Fibroblast of lung (primary cell): ENCODE measurements at regions not wholly inside any gene's neighbourhood (a gene's known extent, or its start where the extent isn't known, plus 50 kb on each side); places are given as distances from the start of the nearest gene placed in this dataset.

Source experiments
- DNase-seq, 2 donors: peaks; one replicate each; pipeline versions ENCODE4 v3.0.0 to v3.0.0-alpha.2; 2010; ENCODE audit warnings: low read depth in 2 of 2
- H2AFZ ChIP-seq: 2 replicates; pipeline ENCODE4 v1.5.1; 2012; ENCODE audit warnings: low read length, control low read depth, inconsistent platforms
- H3K27ac ChIP-seq: 2 replicates; pipeline ENCODE4 v1.5.1; 2011; ENCODE audit warnings: low read length, control low read depth; ENCODE audit not compliant: insufficient read depth
- H3K27me3 ChIP-seq: 2 replicates; pipeline ENCODE4 v1.5.1; 2011; ENCODE audit warnings: mild to moderate bottlenecking, low read length; ENCODE audit not compliant: control insufficient read depth, insufficient read depth
- H3K36me3 ChIP-seq: 2 replicates; pipeline ENCODE4 v1.5.1; 2011; ENCODE audit warnings: low read length; ENCODE audit not compliant: control insufficient read depth, insufficient read depth
- H3K4me1 ChIP-seq: 2 replicates; pipeline ENCODE4 v1.5.1; 2011; ENCODE audit warnings: low read length; ENCODE audit not compliant: control insufficient read depth, insufficient read depth; ENCODE audit errors: extremely low read depth
- H3K4me2 ChIP-seq: 2 replicates; pipeline ENCODE4 v1.5.1; 2011; ENCODE audit warnings: low read length, control low read depth; ENCODE audit not compliant: insufficient read depth; ENCODE audit errors: extremely low read depth
- H3K4me3 ChIP-seq, 4 experiments: fragments of 200-600 bp in 1 of 4; sonication (generic) in 1 of 4; replicated peaks in 1 of 4; 2 replicates each; pipeline ENCODE4 v1.5.1; 2011 to 2016; ENCODE audit warnings: low read length in 4 of 4, low read depth in 3 of 4, mild to moderate bottlenecking in 3 of 4, control low read depth in 2 of 4, inconsistent platforms in 1 of 4, mixed read lengths in 1 of 4; ENCODE audit not compliant: insufficient read depth in 1 of 4; ENCODE audit errors: control extremely low read depth in 1 of 4
- H3K79me2 ChIP-seq: 2 replicates; pipeline ENCODE4 v1.5.1; 2012; ENCODE audit warnings: mild to moderate bottlenecking, low read length, inconsistent platforms; ENCODE audit not compliant: control insufficient read depth, insufficient read depth
- H3K9ac ChIP-seq: 2 replicates; pipeline ENCODE4 v1.5.1; 2011; ENCODE audit warnings: mild to moderate bottlenecking, low read length, control low read depth; ENCODE audit not compliant: insufficient read depth
- H3K9me3 ChIP-seq: 2 replicates; pipeline ENCODE4 v1.5.1; 2012; ENCODE audit warnings: low read depth, low read length; ENCODE audit not compliant: control insufficient read depth, insufficient read depth
- H4K20me1 ChIP-seq: 2 replicates; pipeline ENCODE4 v1.5.1; 2011; ENCODE audit warnings: low read length; ENCODE audit not compliant: control insufficient read depth, insufficient read depth; ENCODE audit errors: extremely low read depth
- CTCF ChIP-seq, 2 donors: IDR thresholded peaks in 1 of 2; conservative IDR thresholded peaks in 1 of 2; 1 replicate in 1 of 2; 2 replicates in 1 of 2; pipeline ENCODE4 v1.5.1; 2011 to 2012; ENCODE audit warnings: low read length in 2 of 2, control low read depth in 1 of 2, inconsistent platforms in 1 of 2, low read depth in 1 of 2, mild to moderate bottlenecking in 1 of 2
- EZH2 ChIP-seq: IDR thresholded peaks from 2 replicates; pipeline ENCODE4 v1.5.1; 2012; ENCODE audit warnings: low read length, control low read depth, mild to moderate bottlenecking; ENCODE audit errors: missing control alignments

GRCh38 chr1:9486466-9487140, 52.7 kb upstream of the SLC25A33 start:
- Histone ChIP-seq H3K27ac (no peak overlapping the region), H3K4me2 (no peak overlapping the region), H3K9me3 (no peaks in the 10 kb centered on the region), H3K9ac (no peak overlapping the region), H3K36me3 (no peaks in the 10 kb centered on the region), H3K4me1 (no peaks in the 10 kb centered on the region), H3K79me2 (no peaks in the 10 kb centered on the region), H3K4me3 (no peak overlapping the region), H4K20me1 (no peaks in the 10 kb centered on the region), H3K27me3 (peaks cover 10% of the 10 kb centered on the region), H2AFZ (no peak overlapping the region)
- no peak for DNase-seq
- TF ChIP-seq EZH2 (no peak), CTCF (conservative IDR thresholded peaks at IDR 0.05 in 1 of 2, IDR thresholded peaks at IDR 0.05 in 1 of 2; ENCODE audit: low read depth in 1 of 2, low read length in 2 of 2) (no peak)
